SK-N-SH (cell line): ENCODE measurements at regions not wholly inside any gene's neighbourhood (a gene's known extent, or its start where the extent isn't known, plus 50 kb on each side); places are given as distances from the start of the nearest gene placed in this dataset.
A peak's percentile ranks its signal among the peaks of the same experiment; 100 is the strongest.

Source experiments
- CTCF ChIA-PET: fragments of 300-600, 350-600 bp; formaldehyde crosslinking; extraction: SDS; loops from one replicate; lab custom pipeline; 2021; lab: Yijun Ruan, JAX
- POLR2A ChIA-PET: fragments of 350-600 bp; sonication (Branson Sonifier 250); formaldehyde crosslinking; extraction: SDS; loops from one replicate; lab custom pipeline; 2020; ENCODE audit warnings: antibody characterized with exemption, inconsistent platforms; lab: Yijun Ruan, JAX
- DNase-seq: peaks from one replicate; pipeline ENCODE4 v3.0.0; 2012
- H2AFZ ChIP-seq: fragments of 200-600 bp; sonication (generic); 2 replicates; pipeline ENCODE4 v1.8.1; 2016; ENCODE audit warnings: antibody characterized with exemption, mild to moderate bottlenecking, low read depth
- H3F3A ChIP-seq: fragments of 200-600 bp; sonication (generic); replicated peaks from 2 replicates; pipeline ENCODE3; 2016; ENCODE audit warnings: antibody characterized with exemption, mild to moderate bottlenecking; ENCODE audit not compliant: insufficient read depth
- H3K27ac ChIP-seq, 2 experiments: fragments of 200-500 bp in 1 of 2; fragments of 200-600 bp in 1 of 2; sonication (Bioruptor generic) in 1 of 2; sonication (generic), shearing (Covaris generic) in 1 of 2; 2 replicates each; pipeline versions ENCODE4 v1.5.1 to v1.6.1; 2014 to 2016; ENCODE audit warnings: low read depth in 2 of 2, inconsistent platforms in 1 of 2, low read length in 1 of 2, mild to moderate bottlenecking in 1 of 2, mixed read lengths in 1 of 2
- H3K27me3 ChIP-seq: fragments of 200-600 bp; sonication (generic), shearing (Covaris generic); 2 replicates; pipeline ENCODE4 v1.6.1; 2016; ENCODE audit warnings: mixed run types; ENCODE audit not compliant: insufficient read depth
- H3K36me3 ChIP-seq, 2 experiments: fragments of 200-500 bp in 1 of 2; fragments of 200-600 bp in 1 of 2; sonication (Bioruptor generic) in 1 of 2; sonication (generic) in 1 of 2; replicated peaks in 1 of 2; 2 replicates each; pipeline versions ENCODE3 to v1.5.1; 2014 to 2016; ENCODE audit warnings: low read length in 1 of 2, mild to moderate bottlenecking in 1 of 2; ENCODE audit not compliant: insufficient read depth in 2 of 2, control insufficient read depth in 1 of 2
- H3K4me1 ChIP-seq, 2 experiments: fragments of 200-500 bp in 1 of 2; fragments of 200-600 bp in 1 of 2; sonication (Bioruptor generic) in 1 of 2; sonication (generic), shearing (Covaris generic) in 1 of 2; 2 replicates each; pipeline versions ENCODE4 v1.5.1 to v1.6.1; 2014 to 2016; ENCODE audit warnings: low read depth in 1 of 2, low read length in 1 of 2, mixed run types in 1 of 2; ENCODE audit not compliant: insufficient read depth in 2 of 2, control insufficient read depth in 1 of 2
- H3K4me2 ChIP-seq: fragments of 200-600 bp; sonication (generic), shearing (Covaris generic); 2 replicates; pipeline ENCODE4 v1.6.1; 2017; ENCODE audit warnings: mixed run types
- H3K4me3 ChIP-seq, 2 experiments: fragments of 200-500 bp in 1 of 2; fragments of 200-600 bp in 1 of 2; sonication (Bioruptor generic) in 1 of 2; sonication (generic), shearing (Covaris generic) in 1 of 2; 2 replicates each; pipeline versions ENCODE4 v1.5.1 to v1.8.1; 2014 to 2016; ENCODE audit warnings: low read depth in 2 of 2, inconsistent platforms in 1 of 2, low read length in 1 of 2, mild to moderate bottlenecking in 1 of 2, mixed read lengths in 1 of 2, moderate library complexity in 1 of 2
- H3K79me2 ChIP-seq: fragments of 200-600 bp; sonication (generic); 2 replicates; pipeline ENCODE4 v1.8.1; 2017; ENCODE audit warnings: mild to moderate bottlenecking; ENCODE audit not compliant: insufficient read depth
- H3K9ac ChIP-seq: fragments of 200-600 bp; sonication (generic); 2 replicates; pipeline ENCODE4 v1.6.1; 2017; ENCODE audit warnings: mixed run types
- H3K9me2 ChIP-seq: fragments of 200-600 bp; sonication (generic); 2 replicates; pipeline ENCODE4 v1.6.1; 2017; ENCODE audit warnings: mixed run types
- H3K9me3 ChIP-seq: fragments of 200-600 bp; sonication (generic); 2 replicates; pipeline ENCODE4 v1.6.1; 2017; ENCODE audit warnings: mixed run types, mild to moderate bottlenecking, moderate library complexity
- H4K20me1 ChIP-seq: fragments of 200-600 bp; sonication (generic); 2 replicates; pipeline ENCODE4 v1.6.1; 2017; ENCODE audit warnings: mild to moderate bottlenecking, mixed run types; ENCODE audit not compliant: insufficient read depth
- CHD2 ChIP-seq: fragments of 150-350 bp; IDR thresholded peaks from 2 replicates; pipeline ENCODE4 v1.6.1; 2018; ENCODE audit warnings: low read length; ENCODE audit not compliant: partially characterized antibody
- CTCF ChIP-seq: fragments of 200-600 bp; sonication (generic); IDR thresholded peaks from 2 replicates; pipeline ENCODE4 v1.6.1; 2017; ENCODE audit warnings: antibody characterized with exemption, mild to moderate bottlenecking, moderate library complexity
- EP300 ChIP-seq, 2 experiments: IDR thresholded peaks; 2 replicates each; pipeline versions ENCODE4 v1.4.0 to v1.6.1; 2012; ENCODE audit warnings: borderline replicate concordance in 1 of 2, low read depth in 1 of 2, low read length in 1 of 2
- EZH2phosphoT487 ChIP-seq: fragments of 200-600 bp; sonication (generic); IDR thresholded peaks from 2 replicates; pipeline ENCODE4 v1.6.1; 2017; ENCODE audit warnings: low read depth, mixed run types, mild to moderate bottlenecking, antibody characterized with exemption, moderate library complexity, borderline replicate concordance
- FOSL2 ChIP-seq: IDR thresholded peaks from 2 replicates; pipeline ENCODE4 v1.4.0; 2012; ENCODE audit warnings: low read depth, mild to moderate bottlenecking, moderate library complexity, borderline replicate concordance
- FOXM1 ChIP-seq: IDR thresholded peaks from 2 replicates; pipeline ENCODE4 v1.4.0; 2012; ENCODE audit warnings: low read depth, mild to moderate bottlenecking
- GABPA ChIP-seq: IDR thresholded peaks from 2 replicates; pipeline ENCODE4 v1.4.0; 2012; ENCODE audit warnings: low read depth, mild to moderate bottlenecking
- IRF3 ChIP-seq: fragments of 150-350 bp; IDR thresholded peaks from 2 replicates; pipeline ENCODE4 v1.6.1; 2016; ENCODE audit warnings: mild to moderate bottlenecking, low read depth, low read length
- MEF2A ChIP-seq: IDR thresholded peaks from 2 replicates; pipeline ENCODE4 v1.4.0; 2012; ENCODE audit warnings: low read depth, borderline replicate concordance
- MXI1 ChIP-seq: IDR thresholded peaks from 2 replicates; pipeline ENCODE4 v1.6.1; 2012; ENCODE audit warnings: mild to moderate bottlenecking, low read depth, low read length, improper control_type of control experiment
- NFIC ChIP-seq: IDR thresholded peaks from 2 replicates; pipeline ENCODE4 v1.4.0; 2012; ENCODE audit warnings: borderline replicate concordance
- PBX3 ChIP-seq: IDR thresholded peaks from 2 replicates; pipeline ENCODE4; 2012
- RCOR1 ChIP-seq: fragments of 150-350 bp; IDR thresholded peaks from 2 replicates; pipeline ENCODE4 v1.6.1; 2017; ENCODE audit warnings: antibody characterized with exemption, low read length
- RFX5 ChIP-seq: IDR thresholded peaks from 2 replicates; pipeline ENCODE4 v1.6.1; 2012; ENCODE audit warnings: mild to moderate bottlenecking, improper control_type of control experiment, low read length
- SIN3A ChIP-seq: IDR thresholded peaks from 2 replicates; pipeline ENCODE4 v1.6.1; 2012; ENCODE audit warnings: low read depth, mild to moderate bottlenecking, low read length, moderate library complexity, borderline replicate concordance
- SMC3 ChIP-seq: IDR thresholded peaks from 2 replicates; pipeline ENCODE4 v1.6.1; 2012; ENCODE audit warnings: low read depth, low read length, improper control_type of control experiment
- TAF1 ChIP-seq: IDR thresholded peaks from 2 replicates; pipeline ENCODE4 v1.6.1; 2012; ENCODE audit warnings: low read depth, mild to moderate bottlenecking, low read length, moderate library complexity, borderline replicate concordance
- USF1 ChIP-seq: IDR thresholded peaks from 2 replicates; pipeline ENCODE4 v1.4.0; 2012; ENCODE audit warnings: low read depth, borderline replicate concordance
- USF2 ChIP-seq: fragments of 150-350 bp; IDR thresholded peaks from 2 replicates; pipeline ENCODE4 v1.6.1; 2017; ENCODE audit warnings: antibody characterized with exemption, low read length, low read depth, borderline replicate concordance
- WGBS: methylation state at CpG from one replicate; pipeline ENCODE4 v1.1.6; 2017; ENCODE audit warnings: low lambda C conversion rate; 5-methylcytosine and 5-hydroxymethylcytosine counted together

GRCh38 chr5:9716838-9717281, 86.7 kb upstream of the TAS2R1 start:
- Histone ChIP-seq H3K27ac (no peak overlapping the region), H3K27me3 (no peaks in the 10 kb centered on the region), H2AFZ (no peak overlapping the region), H3K4me3 (no peak overlapping the region), H3K79me2 (no peaks in the 10 kb centered on the region), H3F3A (no peaks in the 10 kb centered on the region), H3K4me1 (peaks cover 0 to 28% of the 10 kb centered on the region in 2 experiments; a peak in 2 of 4 replicates), H4K20me1 (no peaks in the 10 kb centered on the region), H3K9me2 (no peaks in the 10 kb centered on the region), H3K36me3 (no peaks in the 10 kb centered on the region), H3K9me3 (no peaks in the 10 kb centered on the region), H3K4me2 (peak overlapping the region; percentile 11; the same call in 1 of the 2 replicates), H3K9ac (no peak overlapping the region)
- DNase-seq: no peak
- WGBS: 28% methylated on average over 5 of the region's 5 CpGs
- TF ChIP-seq IRF3: no peak
- no peak for TF ChIP-seq MXI1
- no peak for TF ChIP-seq FOXM1
- TF ChIP-seq GABPA: no peak
- TF ChIP-seq RCOR1: no peak
- no peak for TF ChIP-seq RFX5
- no peak for TF ChIP-seq USF1
- TF ChIP-seq SMC3: no peak
- no peak for TF ChIP-seq PBX3
- no peak for TF ChIP-seq USF2
- no peak for TF ChIP-seq SIN3A
- TF ChIP-seq EZH2phosphoT487: no peak
- ChIA-PET POLR2A (no interaction called here), CTCF (interaction anchor here (2.3 kb wide), 1 partner anchor 428 kb away, joined by 6 read pairs; no protein-coding TSS in a partner anchor)

GRCh38 chr5:9715891-9716335, 85.8 kb upstream of the TAS2R1 start:
- no peak for TF ChIP-seq MEF2A
- TF ChIP-seq CTCF: no peak
- TF ChIP-seq GABPA: no peak
- TF ChIP-seq MXI1: no peak
- no peak for TF ChIP-seq TAF1
- no peak for TF ChIP-seq EP300 (IDR thresholded peaks at IDR 0.05; ENCODE audit: borderline replicate concordance in 1 of 2, low read depth in 1 of 2, low read length in 1 of 2)
- no peak for TF ChIP-seq CHD2
- TF ChIP-seq RFX5: no peak
- TF ChIP-seq USF1: no peak
- no peak for TF ChIP-seq NFIC
- no peak for TF ChIP-seq FOSL2
- Histone ChIP-seq H3K27ac (no peak overlapping the region), H3K9me3 (no peaks in the 10 kb centered on the region), H3K27me3 (no peaks in the 10 kb centered on the region), H3K4me3 (no peak overlapping the region), H3K9me2 (no peaks in the 10 kb centered on the region), H3K4me2 (no peak overlapping the region; the same call in 1 of the 2 replicates), H4K20me1 (no peaks in the 10 kb centered on the region), H2AFZ (0 out of 2 replicates have a peak overlapping the region, but pooled peaks have one; percentile 29), H3K36me3 (no peaks in the 10 kb centered on the region), H3K79me2 (no peaks in the 10 kb centered on the region), H3K4me1 (peaks cover 0 to 28% of the 10 kb centered on the region in 2 experiments; a peak in 2 of 4 replicates), H3K9ac (no peak overlapping the region), H3F3A (no peaks in the 10 kb centered on the region)
- CTCF ChIA-PET: interaction anchor here (1.0 to 2.5 kb wide), 4 partner anchors 12 to 518 kb away, joined by 3 to 7 read pairs (median 5); no protein-coding TSS in a partner anchor
- DNase-seq: no peak
- WGBS: 16% methylated on average over 5 of the region's 5 CpGs
- POLR2A ChIA-PET: no interaction called here
